OCI-LY7 (cell line): ENCODE measurements at regions not wholly inside any gene's neighbourhood (a gene's known extent, or its start where the extent isn't known, plus 50 kb on each side); places are given as distances from the start of the nearest gene placed in this dataset.

Experiments used
- CTCF ChIP-seq: fragments of 200-600 bp; sonication (generic); conservative IDR thresholded peaks from 2 replicates; pipeline ENCODE4 v1.5.1; 2014; ENCODE audit warnings: mild to moderate bottlenecking, antibody characterized with exemption, low read length, moderate library complexity, mixed read lengths
- EZH2phosphoT487 ChIP-seq: fragments of 200-600 bp; sonication (generic); IDR thresholded peaks from 2 replicates; pipeline ENCODE4 v1.6.1; 2018; ENCODE audit warnings: low read depth, borderline replicate concordance, mild to moderate bottlenecking, mixed run types, antibody characterized with exemption, low read length, moderate library complexity, mixed read lengths

GRCh38 chr13:88345171-88345847, 674.1 kb downstream of the SLITRK5 start:
- TF ChIP-seq CTCF (no peak), EZH2phosphoT487 (no peak)
